Heart left ventricle (tissue), 16 donors: ENCODE measurements at regions not wholly inside any gene's neighbourhood (a gene's known extent, or its start where the extent isn't known, plus 50 kb on each side); places are given as distances from the start of the nearest gene placed in this dataset.

Experiments
- ATAC-seq, 4 donors: fragments of 200-7000 bp; cut with Tn5 transposase; one replicate each; pipeline ENCODE4 v1.9.1; 2020 to 2022; ENCODE audit warnings: moderate library complexity in 4 of 4, mild to moderate bottlenecking in 3 of 4, moderate number of reproducible peaks in 1 of 4
- DNase-seq, 5 donors: peaks; one replicate each; pipeline ENCODE4 v3.0.0-alpha.2; 2020
- H3K27ac ChIP-seq, 12 donors: fragments of 200-600 bp; sonication (generic) in 4 of 12; one replicate each; pipeline versions ENCODE4 v1.5.0 to v1.8.0; 2016 to 2022; ENCODE audit warnings: mild to moderate bottlenecking in 2 of 12
- H3K27me3 ChIP-seq, 9 donors: fragments of 200-600 bp; sonication (generic) in 2 of 9; one replicate each; pipeline versions ENCODE4 v1.5.1 to v1.8.0; 2016 to 2022; ENCODE audit warnings: mild to moderate bottlenecking in 3 of 9
- H3K36me3 ChIP-seq, 9 donors: fragments of 200-600 bp; sonication (generic) in 2 of 9; one replicate each; pipeline versions ENCODE4 v1.5.0 to v1.8.0; 2018 to 2022; ENCODE audit warnings: mild to moderate bottlenecking in 2 of 9
- H3K4me1 ChIP-seq, 12 donors: fragments of 200-600 bp; sonication (generic) in 4 of 12; one replicate each; pipeline versions ENCODE4 v1.5.0 to v1.8.0; 2016 to 2022; ENCODE audit warnings: mild to moderate bottlenecking in 3 of 12
- H3K4me3 ChIP-seq, 12 donors: fragments of 200-600 bp; sonication (generic) in 4 of 12; one replicate each; pipeline versions ENCODE4 v1.5.0 to v1.8.0; 2017 to 2022; ENCODE audit warnings: mild to moderate bottlenecking in 9 of 12, moderate library complexity in 4 of 12
- H3K9me3 ChIP-seq, 12 donors: fragments of 200-600 bp; sonication (generic) in 4 of 12; one replicate each; pipeline versions ENCODE4 v1.5.0 to v1.8.0; 2016 to 2022; ENCODE audit warnings: mild to moderate bottlenecking in 1 of 12
- CTCF ChIP-seq, 12 donors: fragments of 200-600 bp; sonication (generic) in 4 of 12; IDR thresholded peaks; one replicate each; pipeline versions ENCODE4 v1.5.0 to v1.8.0; 2018 to 2022; ENCODE audit warnings: antibody characterized with exemption in 12 of 12, mild to moderate bottlenecking in 5 of 12
- POLR2A ChIP-seq, 2 donors: fragments of 450-650 bp; IDR thresholded peaks; one replicate each; pipeline ENCODE4 v1.6.1; 2017; ENCODE audit warnings: antibody characterized with exemption in 2 of 2, mild to moderate bottlenecking in 2 of 2, moderate library complexity in 2 of 2
- WGBS, 4 donors: extraction: QIAGEN DNeasy Blood & Tissue Kit in 2 of 4; methylation state at CpG; one replicate each; pipeline versions ENCODE4 v1.1.5 to v1.1.7; 2013 to 2018; 5-methylcytosine and 5-hydroxymethylcytosine counted together
- intact Hi-C, 10 donors: fragments of 100-400 bp; cut with DNase I; formaldehyde crosslinking; loops; one replicate each; pipeline versions ENCODE4 v1.11.1 to v1.14.2; 2022
- donor health status: ischemic (EF 13 %, LVEDD 7.1; RV severe dilation, severe dysfunction).
- donor health status: healthy with polysubstance abuse.
- donor health status: DM: no; HTN: yes; CAD: no.
- donor health status: DM: no; HTN: no; CAD: no.
- donor health status: ischemic (EF 25% LVEDD 6.9; RV normal size, moderate dysfunction).
- donor health status: ischemic (EF 25% LVEDD 5.7; RV mildly dilated, moderate dysfunction).
- donor health status: healthy.
- donor health status: DM: yes; HTN: yes; CAD: no.
- donor health status: ischemic (EF 35%, LVEDD 5.7; RV mildly dilated, moderate dysfunction).
- donor health status: nonischemic (EF 11% LVEDD 7.7; RV severe dilation, severe dysfunction).
- donor health status: DM: yes; HTN: yes; CAD: no.
- donor health status: PGD.
- donor health status: ischemic (EF 29% LVEDD 5.4; RV normal size, mild dysfunction).
- donor health status: nonischemic (EF 23%, LVEDD 6.1; RV moderate dilation, normal function).

DNA sequence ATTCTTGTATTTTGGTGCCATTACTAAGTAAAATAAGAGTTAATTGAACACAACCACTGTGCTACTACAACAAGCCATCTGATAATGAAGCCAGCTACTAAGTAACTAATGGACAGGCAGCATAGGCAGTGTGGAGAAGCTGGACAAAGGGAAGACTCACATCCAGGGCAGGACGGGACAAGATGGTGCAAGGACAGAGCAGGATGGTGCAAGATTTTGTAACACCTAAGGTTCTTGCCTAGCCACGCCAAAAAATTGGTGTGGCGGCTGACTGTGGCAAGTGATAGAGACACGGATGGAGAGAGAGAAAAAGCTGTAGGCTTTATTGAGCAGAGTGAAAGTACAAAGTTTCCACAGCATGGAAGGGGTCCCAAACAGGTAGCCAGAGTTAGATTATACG lies 114.0 kb upstream of the VANGL1 start:
- DNase-seq (no peak), ATAC-seq (no peak)
- H3K27ac ChIP-seq = no peak overlapping the region
- no peaks in the 10 kb centered on the region for H3K27me3 ChIP-seq
- no peaks in the 10 kb centered on the region for H3K9me3 ChIP-seq
- no peak for TF ChIP-seq CTCF (IDR thresholded peaks at IDR 0.05)
- no peak for TF ChIP-seq POLR2A (IDR thresholded peaks at IDR 0.05)
- intact Hi-C loops = no loop called here
- H3K36me3 ChIP-seq = no peaks in the 10 kb centered on the region
- 89 to 94% (median 91%) methylated on average over 5 of the region's 5 CpGs for WGBS, 4 donors
- no peak overlapping the region for H3K4me3 ChIP-seq
- peaks cover 0 to 9% (median 0%) of the 10 kb centered on the region in 12 donors for H3K4me1 ChIP-seq

GRCh38 chr1:115526900-115527299 lies 114.9 kb upstream of the VANGL1 start:
- no peak for ATAC-seq
- Histone ChIP-seq H3K4me3 (no peak overlapping the region), H3K27ac (no peak overlapping the region), H3K36me3 (no peaks in the 10 kb centered on the region), H3K27me3 (no peaks in the 10 kb centered on the region), H3K9me3 (no peaks in the 10 kb centered on the region), H3K4me1 (peaks cover 0 to under 1% (median 0%) of the 10 kb centered on the region in 12 donors)
- no peak for DNase-seq
- TF ChIP-seq POLR2A (IDR thresholded peaks at IDR 0.05) (no peak), CTCF (IDR thresholded peaks at IDR 0.05) (no peak)
- intact Hi-C loops = no loop called here

- no peaks in the 10 kb centered on the region for H3K36me3 ChIP-seq
- WGBS, 4 donors = 65 to 92% (median 80%) methylated on average over 1 of the region's 1 CpG
- no peaks in the 10 kb centered on the region for H3K4me1 ChIP-seq
- intact Hi-C loops = no loop called here
- no peak for ATAC-seq
- no peak for DNase-seq
- H3K27ac ChIP-seq = no peak overlapping the region
- no peak overlapping the region for H3K4me3 ChIP-seq
- no peaks in the 10 kb centered on the region for H3K9me3 ChIP-seq
- no peaks in the 10 kb centered on the region for H3K27me3 ChIP-seq
- TF ChIP-seq CTCF (IDR thresholded peaks at IDR 0.05) (no peak), POLR2A (IDR thresholded peaks at IDR 0.05) (no peak)
These were observed 117.5 kb upstream of the VANGL1 start for GRCh38 chr1:115524236-115524635.

GRCh38 chr1:115522386-115522785 lies 119.4 kb upstream of the VANGL1 start:
- DNase-seq = no peak
- TF ChIP-seq POLR2A (IDR thresholded peaks at IDR 0.05) (no peak), CTCF (IDR thresholded peaks at IDR 0.05) (no peak)

More at GRCh38 chr1:115522386-115522785, 119.4 kb upstream of the VANGL1 start:
- no peaks in the 10 kb centered on the region for H3K36me3 ChIP-seq
- intact Hi-C loops = no loop called here
- H3K4me3 ChIP-seq = no peak overlapping the region
- no peaks in the 10 kb centered on the region for H3K9me3 ChIP-seq
- H3K4me1 ChIP-seq = no peaks in the 10 kb centered on the region
- no peak for ATAC-seq
- H3K27me3 ChIP-seq = no peaks in the 10 kb centered on the region
- no peak overlapping the region for H3K27ac ChIP-seq
